HFFc6 (cell line): ENCODE measurements at regions not wholly inside any gene's neighbourhood (a gene's known extent, or its start where the extent isn't known, plus 50 kb on each side); places are given as distances from the start of the nearest gene placed in this dataset.
A peak's percentile ranks its signal among the peaks of the same experiment; 100 is the strongest.

Source experiments
- DNase-seq: peaks from one replicate; pipeline ENCODE4 v3.0.0-alpha.2; 2018
- H3K27ac Mint-ChIP-seq: 2 replicates; pipeline ENCODE4 v1.8.0; 2020; ENCODE audit warnings: mild to moderate bottlenecking, mixed read lengths
- H3K27me3 Mint-ChIP-seq: 2 replicates; pipeline ENCODE4 v1.8.0; 2021; ENCODE audit warnings: mild to moderate bottlenecking, moderate library complexity, mixed read lengths; ENCODE audit not compliant: insufficient read depth
- H3K36me3 Mint-ChIP-seq: 2 replicates; pipeline ENCODE4 v1.8.0; 2021; ENCODE audit warnings: low read depth, mixed read lengths
- H3K4me1 Mint-ChIP-seq: 2 replicates; pipeline ENCODE4 v1.8.0; 2020; ENCODE audit warnings: low read depth, mixed read lengths
- H3K4me3 Mint-ChIP-seq: 2 replicates; pipeline ENCODE4 v1.8.0; 2020; ENCODE audit warnings: mild to moderate bottlenecking, moderate library complexity, mixed read lengths
- H3K9me3 Mint-ChIP-seq: 2 replicates; pipeline ENCODE4 v1.8.0; 2020; ENCODE audit warnings: mild to moderate bottlenecking, mixed read lengths
- CTCF ChIP-seq: fragments of 200-600 bp; sonication (generic); IDR thresholded peaks from 2 replicates; pipeline ENCODE4 v1.5.0; 2021; ENCODE audit warnings: antibody characterized with exemption, mild to moderate bottlenecking

GRCh38 chr2:35415282-35415681, 940.3 kb upstream of the CRIM1 start:
- H3K4me1 Mint-ChIP-seq: no peaks in the 10 kb centered on the region
- no peak overlapping the region for H3K27ac Mint-ChIP-seq
- peaks cover 8% of the 10 kb centered on the region for H3K9me3 Mint-ChIP-seq
- peak; percentile 43 for TF ChIP-seq CTCF
- H3K27me3 Mint-ChIP-seq: no peaks in the 10 kb centered on the region; the same call in 1 of the 2 replicates
- no peak for DNase-seq
- H3K36me3 Mint-ChIP-seq: no peaks in the 10 kb centered on the region
- no peak overlapping the region for H3K4me3 Mint-ChIP-seq

GRCh38 chr2:35410431-35411061, 945.0 kb upstream of the CRIM1 start:
- Mint-ChIP-seq H3K9me3 (peaks cover 1% of the 10 kb centered on the region), H3K27me3 (no peaks in the 10 kb centered on the region; the same call in 1 of the 2 replicates), H3K4me1 (no peaks in the 10 kb centered on the region), H3K27ac (no peak overlapping the region), H3K36me3 (no peaks in the 10 kb centered on the region), H3K4me3 (no peak overlapping the region)
- DNase-seq: peak; percentile 19
- peak; percentile 89 for TF ChIP-seq CTCF

- Mint-ChIP-seq H3K27ac (no peak overlapping the region), H3K36me3 (no peaks in the 10 kb centered on the region), H3K9me3 (peaks cover 5% of the 10 kb centered on the region), H3K4me3 (no peak overlapping the region), H3K27me3 (no peaks in the 10 kb centered on the region; the same call in 1 of the 2 replicates), H3K4me1 (no peaks in the 10 kb centered on the region)
- TF ChIP-seq CTCF: no peak
- no peak for DNase-seq
Measured at GRCh38 chr2:35409762-35410161, 945.8 kb upstream of the CRIM1 start.

GRCh38 chr2:35408320-35408719, 947.3 kb upstream of the CRIM1 start:
- H3K4me1 Mint-ChIP-seq: no peaks in the 10 kb centered on the region
- no peak overlapping the region for H3K4me3 Mint-ChIP-seq
- H3K9me3 Mint-ChIP-seq: peaks cover 8% of the 10 kb centered on the region
- no peaks in the 10 kb centered on the region for H3K36me3 Mint-ChIP-seq
- DNase-seq: no peak
- no peak for TF ChIP-seq CTCF
- H3K27ac Mint-ChIP-seq: no peak overlapping the region
- no peaks in the 10 kb centered on the region; the same call in 1 of the 2 replicates for H3K27me3 Mint-ChIP-seq

GRCh38 chr2:35391736-35392442, 963.7 kb upstream of the CRIM1 start:
- Mint-ChIP-seq H3K36me3 (no peaks in the 10 kb centered on the region; the same call in 1 of the 2 replicates), H3K4me3 (no peak overlapping the region), H3K4me1 (no peaks in the 10 kb centered on the region), H3K27me3 (no peaks in the 10 kb centered on the region), H3K9me3 (peaks cover 23% of the 10 kb centered on the region), H3K27ac (no peak overlapping the region)
- TF ChIP-seq CTCF: no peak
- no peak for DNase-seq
